ENCODE measurements at regions not wholly inside any gene's neighbourhood (a gene's known extent, or its start where the extent isn't known, plus 50 kb on each side); places are given as distances from the start of the nearest gene placed in this dataset.

- Mint-ChIP-seq H3K27ac (ENCODE audit: unreplicated experiment) (no peak overlapping the region), H3K9me3 (ENCODE audit: unreplicated experiment) (no peaks in the 10 kb centered on the region), H3K27me3 (ENCODE audit: low read depth, unreplicated experiment) (no peaks in the 10 kb centered on the region), H3K4me3 (ENCODE audit: unreplicated experiment) (no peak overlapping the region), H3K4me1 (ENCODE audit: low read depth, unreplicated experiment) (peaks cover 3% of the 10 kb centered on the region), H3K36me3 (ENCODE audit: low read depth, unreplicated experiment) (no peaks in the 10 kb centered on the region)
- Histone ChIP-seq H3K27me3 (ENCODE audit: insufficient read depth, low read length) (no peaks in the 10 kb centered on the region), H3K4me3 (ENCODE audit: insufficient read depth, low read depth, low read length) (no peak overlapping the region), H4K20me1 (ENCODE audit: insufficient read depth, low read length) (no peaks in the 10 kb centered on the region), H3K9ac (ENCODE audit: low read length) (no peak overlapping the region), H3K4me1 (ENCODE audit: insufficient read depth, low read length) (peaks cover 16% of the 10 kb centered on the region), H3K4me2 (ENCODE audit: low read length) (no peak overlapping the region), H3K36me3 (ENCODE audit: insufficient read depth, low read length) (no peaks in the 10 kb centered on the region), H3K9me3 (ENCODE audit: insufficient read depth, low read depth, low read length) (no peaks in the 10 kb centered on the region), H3K27ac (ENCODE audit: low read depth, low read length) (no peak overlapping the region), H2AFZ (ENCODE audit: low read depth, low read length) (no peak overlapping the region), H3K79me2 (ENCODE audit: insufficient read depth, low read length) (no peaks in the 10 kb centered on the region)
- DNase-seq (ENCODE audit: low read depth) (no peak), FAIRE-seq (no peak)
- TF ChIP-seq CTCF (IDR thresholded peaks at IDR 0.05; ENCODE audit: insufficient read depth, low read depth, low read length): no peak
- TF ChIP-seq EZH2 (IDR thresholded peaks at IDR 0.05; ENCODE audit: insufficient read depth, low read length): no peak
These were observed 259.1 kb downstream of the PDHA2 start for GRCh38 chr4:96099031-96099430.

- H3K27me3 ChIP-seq (ENCODE audit: insufficient read depth, low read length): no peaks in the 10 kb centered on the region
- H3K27ac Mint-ChIP-seq (ENCODE audit: unreplicated experiment): peak overlapping the region; percentile 58
- no peak overlapping the region for H2AFZ ChIP-seq (ENCODE audit: low read depth, low read length)
- H3K27me3 Mint-ChIP-seq (ENCODE audit: low read depth, unreplicated experiment): no peaks in the 10 kb centered on the region
- no peak for FAIRE-seq
- no peaks in the 10 kb centered on the region for H3K9me3 ChIP-seq (ENCODE audit: insufficient read depth, low read depth, low read length)
- no peaks in the 10 kb centered on the region for H3K36me3 Mint-ChIP-seq (ENCODE audit: low read depth, unreplicated experiment)
- peak overlapping the region; percentile 48 for H3K4me2 ChIP-seq (ENCODE audit: low read length)
- H3K4me3 Mint-ChIP-seq (ENCODE audit: unreplicated experiment): no peak overlapping the region
- peak overlapping the region; percentile 62 for H3K27ac ChIP-seq (ENCODE audit: low read depth, low read length)
- H3K9ac ChIP-seq (ENCODE audit: low read length): peak overlapping the region; percentile 26
- H3K4me1 ChIP-seq (ENCODE audit: insufficient read depth, low read length): peaks cover 12% of the 10 kb centered on the region
- no peaks in the 10 kb centered on the region for H3K9me3 Mint-ChIP-seq (ENCODE audit: unreplicated experiment)
- peak; percentile 91 for DNase-seq (ENCODE audit: low read depth)
- H4K20me1 ChIP-seq (ENCODE audit: insufficient read depth, low read length): no peaks in the 10 kb centered on the region
- no peaks in the 10 kb centered on the region for H3K79me2 ChIP-seq (ENCODE audit: insufficient read depth, low read length)
- peaks cover 3% of the 10 kb centered on the region for H3K4me1 Mint-ChIP-seq (ENCODE audit: low read depth, unreplicated experiment)
- no peaks in the 10 kb centered on the region for H3K36me3 ChIP-seq (ENCODE audit: insufficient read depth, low read length)
- TF ChIP-seq EZH2 (IDR thresholded peaks at IDR 0.05; ENCODE audit: insufficient read depth, low read length) (no peak), CTCF (IDR thresholded peaks at IDR 0.05; ENCODE audit: insufficient read depth, low read depth, low read length) (no peak)
- H3K4me3 ChIP-seq (ENCODE audit: insufficient read depth, low read depth, low read length): no peak overlapping the region
These were observed 262.7 kb downstream of the PDHA2 start for GRCh38 chr4:96102541-96103026.

GRCh38 chr4:96103086-96103485 is 263.2 kb downstream of the PDHA2 start:
- Histone ChIP-seq H2AFZ (ENCODE audit: low read depth, low read length) (peak overlapping the region; percentile 26), H3K4me3 (ENCODE audit: insufficient read depth, low read depth, low read length) (no peak overlapping the region), H4K20me1 (ENCODE audit: insufficient read depth, low read length) (no peaks in the 10 kb centered on the region), H3K27ac (ENCODE audit: low read depth, low read length) (peak overlapping the region; percentile 62), H3K9ac (ENCODE audit: low read length) (peak overlapping the region; percentile 26), H3K4me1 (ENCODE audit: insufficient read depth, low read length) (peaks cover 12% of the 10 kb centered on the region), H3K27me3 (ENCODE audit: insufficient read depth, low read length) (no peaks in the 10 kb centered on the region), H3K4me2 (ENCODE audit: low read length) (peak overlapping the region; percentile 48), H3K79me2 (ENCODE audit: insufficient read depth, low read length) (no peaks in the 10 kb centered on the region), H3K36me3 (ENCODE audit: insufficient read depth, low read length) (no peaks in the 10 kb centered on the region), H3K9me3 (ENCODE audit: insufficient read depth, low read depth, low read length) (no peaks in the 10 kb centered on the region)
- DNase-seq (ENCODE audit: low read depth) (peak; percentile 81), FAIRE-seq (no peak)
- H3K27me3 Mint-ChIP-seq (ENCODE audit: low read depth, unreplicated experiment): no peaks in the 10 kb centered on the region
- TF ChIP-seq CTCF (IDR thresholded peaks at IDR 0.05; ENCODE audit: insufficient read depth, low read depth, low read length): no peak
- no peak for TF ChIP-seq EZH2 (IDR thresholded peaks at IDR 0.05; ENCODE audit: insufficient read depth, low read length)
- no peaks in the 10 kb centered on the region for H3K36me3 Mint-ChIP-seq (ENCODE audit: low read depth, unreplicated experiment)
- peaks cover 6% of the 10 kb centered on the region for H3K4me1 Mint-ChIP-seq (ENCODE audit: low read depth, unreplicated experiment)
- H3K27ac Mint-ChIP-seq (ENCODE audit: unreplicated experiment): no peak overlapping the region
- H3K4me3 Mint-ChIP-seq (ENCODE audit: unreplicated experiment): no peak overlapping the region
- no peaks in the 10 kb centered on the region for H3K9me3 Mint-ChIP-seq (ENCODE audit: unreplicated experiment)
